GM12878 (cell line): ENCODE measurements at regions not wholly inside any gene's neighbourhood (a gene's known extent, or its start where the extent isn't known, plus 50 kb on each side); places are given as distances from the start of the nearest gene placed in this dataset.

Experiments
- ATAC-seq: fragments of 200-7000 bp; cut with Tn5 transposase; 3 replicates; pipeline ENCODE4 v1.9.1; 2020; ENCODE audit warnings: mild to moderate bottlenecking, moderate library complexity
- BruUV-seq: library from RNA; stranded (reverse); fragments of 400-500 nt; replicated peaks from 2 replicates; lab custom pipeline; 2021; lab: Mats Ljungman, UMichigan
- CTCF ChIA-PET: fragments of 300-600 bp; sonication (Branson Sonifier 250); formaldehyde crosslinking; extraction: SDS; loops from one replicate; lab custom pipeline; 2021; ENCODE audit warnings: inconsistent platforms; lab: Yijun Ruan, JAX
- POLR2A ChIA-PET: fragments of 350-600 bp; formaldehyde crosslinking; extraction: SDS; loops from one replicate; lab custom pipeline; 2021; ENCODE audit warnings: inconsistent platforms; lab: Charles Lee
- RAD21 ChIA-PET: fragments of 300-600 bp; sonication (Branson Sonifier 250); formaldehyde crosslinking; loops from one replicate; lab custom pipeline; 2023; ENCODE audit warnings: antibody characterized with exemption; ENCODE audit not compliant: unreplicated experiment; lab: Charles Lee
- SMC1A ChIA-PET: fragments of 300-600 bp; sonication (Branson Sonifier 250); formaldehyde crosslinking; loops from one replicate; lab custom pipeline; 2023; ENCODE audit not compliant: unreplicated experiment, uncharacterized antibody; lab: Charles Lee
- DNase-seq: peaks from one replicate; pipeline ENCODE4 v3.0.0-alpha.2; 2011; ENCODE audit warnings: low read depth, low spot score
- FAIRE-seq: peaks from 3 replicates; lab custom pipeline; 2011; peaks lifted over from hg19 to GRCh38; lab: Jason Lieb, UNC
- H2AFZ ChIP-seq: 2 replicates; pipeline ENCODE4 v1.6.0; 2011; ENCODE audit warnings: low read depth, low read length, control low read depth; ENCODE audit not compliant: control insufficient read depth
- H3K27ac ChIP-seq: 2 replicates; pipeline ENCODE4 v1.5.1; 2011; ENCODE audit warnings: control low read depth; ENCODE audit not compliant: control insufficient read depth, insufficient read depth
- H3K27me3 ChIP-seq, 2 experiments: replicated peaks in 1 of 2; 2 replicates each; pipeline versions ENCODE4 v1.6.0 to v1.6.1; 2011; ENCODE audit warnings: low read length in 1 of 2; ENCODE audit not compliant: control insufficient read depth in 2 of 2, insufficient read depth in 2 of 2
- H3K36me3 ChIP-seq, 2 experiments: 2 replicates each; pipeline ENCODE4 v1.5.1; 2011; ENCODE audit warnings: low read length in 1 of 2; ENCODE audit not compliant: control insufficient read depth in 2 of 2, insufficient read depth in 2 of 2
- H3K4me1 ChIP-seq: 2 replicates; pipeline ENCODE4 v1.6.1; 2011; ENCODE audit warnings: mild to moderate bottlenecking, low read length, moderate library complexity, mixed read lengths; ENCODE audit not compliant: control insufficient read depth, insufficient read depth
- H3K4me2 ChIP-seq: 2 replicates; pipeline ENCODE4 v1.6.0; 2011; ENCODE audit warnings: control low read depth; ENCODE audit not compliant: control insufficient read depth, insufficient read depth
- H3K4me3 ChIP-seq: fragments of 200-600 bp; sonication (generic); 2 replicates; pipeline ENCODE4 v1.5.1; 2016
- H3K79me2 ChIP-seq: 2 replicates; pipeline ENCODE4 v1.6.0; 2011; ENCODE audit warnings: low read length; ENCODE audit not compliant: control insufficient read depth, insufficient read depth
- H3K9ac ChIP-seq: 2 replicates; pipeline ENCODE4 v1.8.0; 2011; ENCODE audit warnings: low read length, control low read depth, mixed read lengths; ENCODE audit not compliant: control insufficient read depth, insufficient read depth
- H3K9me3 ChIP-seq: replicated peaks from 3 replicates; pipeline ENCODE4 v1.5.1; 2011; ENCODE audit warnings: mild to moderate bottlenecking, low read length; ENCODE audit not compliant: control insufficient read depth, insufficient read depth
- H4K20me1 ChIP-seq: 2 replicates; pipeline ENCODE4 v1.6.0; 2011; ENCODE audit not compliant: control insufficient read depth, insufficient read depth
- ATF7 ChIP-seq: fragments of 450-650 bp; IDR thresholded peaks from 2 replicates; pipeline ENCODE4 v1.6.1; 2016; ENCODE audit warnings: low read depth, mild to moderate bottlenecking
- CREB1 ChIP-seq: IDR thresholded peaks from 2 replicates; pipeline ENCODE4 v1.6.1; 2012; ENCODE audit warnings: low read depth, mild to moderate bottlenecking, inconsistent platforms
- ETV6 ChIP-seq, 2 experiments: fragments of 450-650 bp in 1 of 2; IDR thresholded peaks in 1 of 2; conservative IDR thresholded peaks in 1 of 2; 2 replicates each; pipeline ENCODE4 v1.6.1; 2014; ENCODE audit warnings: antibody characterized with exemption in 1 of 2, borderline replicate concordance in 1 of 2, low read depth in 1 of 2, mild to moderate bottlenecking in 1 of 2, moderate library complexity in 1 of 2
- FOXK2 ChIP-seq: fragments of 450-650 bp; IDR thresholded peaks from 2 replicates; pipeline ENCODE4 v1.6.1; 2017; ENCODE audit warnings: mild to moderate bottlenecking, moderate library complexity
- KAT2A ChIP-seq: conservative IDR thresholded peaks from 2 replicates; pipeline ENCODE4 v1.6.1; 2011; ENCODE audit warnings: low read depth, low read length; ENCODE audit not compliant: control insufficient read depth
- POLR2AphosphoS5 ChIP-seq: IDR thresholded peaks from 2 replicates; pipeline ENCODE4 v1.6.1; 2011; ENCODE audit warnings: mild to moderate bottlenecking, low read length, inconsistent platforms
- RB1 ChIP-seq: fragments of 450-650 bp; formaldehyde crosslinking; IDR thresholded peaks from 2 replicates; pipeline ENCODE4 v1.6.1; 2017; ENCODE audit warnings: mild to moderate bottlenecking, borderline replicate concordance
- RUNX3 ChIP-seq: IDR thresholded peaks from 2 replicates; pipeline ENCODE4 v1.6.1; 2012; ENCODE audit warnings: low read length, inconsistent platforms
- SMAD5 ChIP-seq: IDR thresholded peaks from 2 replicates; pipeline ENCODE4 v1.6.1; 2016; ENCODE audit warnings: antibody characterized with exemption, low read depth
- SUPT20H ChIP-seq: IDR thresholded peaks from 2 replicates; pipeline ENCODE4 v1.6.1; 2011; ENCODE audit warnings: low read depth, mild to moderate bottlenecking, low read length, moderate library complexity, borderline replicate concordance; ENCODE audit not compliant: control insufficient read depth
- SUZ12 ChIP-seq: fragments of 200-600 bp; sonication (generic); IDR thresholded peaks from one replicate; pipeline ENCODE4 v1.6.1; 2018; ENCODE audit warnings: antibody characterized with exemption, mild to moderate bottlenecking; ENCODE audit not compliant: unreplicated experiment
- ZNF217 ChIP-seq: fragments of 450-650 bp; IDR thresholded peaks from 2 replicates; pipeline ENCODE4 v1.6.1; 2017; ENCODE audit warnings: antibody characterized with exemption, mild to moderate bottlenecking
- ZNF274 ChIP-seq: IDR thresholded peaks from one replicate; pipeline ENCODE4 v1.8.0; 2011; ENCODE audit not compliant: insufficient read length, insufficient read depth
- in situ Hi-C: fragments of 300-500 bp; cut with MboI; formaldehyde crosslinking; loops from 9 replicates; pipeline ENCODE4 v1.14.3; 2018; ENCODE audit warnings: mixed read lengths
- intact Hi-C: fragments of 100-400 bp; cut with micrococcal nuclease; formaldehyde crosslinking; loops from one replicate; pipeline ENCODE4 v1.14.2; 2022; ENCODE audit not compliant: unreplicated experiment
- TF ChIP-seq, protein P1 (sequence below): IDR thresholded peaks from 2 replicates; pipeline ENCODE4 v1.6.1; 2012; ENCODE audit warnings: low read depth, low read length, improper control_type of control experiment
- TF ChIP-seq, protein P2 (sequence below): fragments of 450-650 bp; IDR thresholded peaks from 2 replicates; pipeline ENCODE4 v1.6.1; 2014; ENCODE audit warnings: mild to moderate bottlenecking
- TF ChIP-seq, protein P3 (sequence below): IDR thresholded peaks from 2 replicates; pipeline ENCODE4 v1.6.1; 2011; ENCODE audit warnings: low read depth, low read length, improper control_type of control experiment, borderline replicate concordance
- TF ChIP-seq, protein P4 (sequence below): fragments of 450-650 bp; IDR thresholded peaks from 2 replicates; pipeline ENCODE4 v1.6.1; 2018; ENCODE audit warnings: borderline replicate concordance, mild to moderate bottlenecking; ENCODE audit not compliant: partially characterized antibody

DNA sequence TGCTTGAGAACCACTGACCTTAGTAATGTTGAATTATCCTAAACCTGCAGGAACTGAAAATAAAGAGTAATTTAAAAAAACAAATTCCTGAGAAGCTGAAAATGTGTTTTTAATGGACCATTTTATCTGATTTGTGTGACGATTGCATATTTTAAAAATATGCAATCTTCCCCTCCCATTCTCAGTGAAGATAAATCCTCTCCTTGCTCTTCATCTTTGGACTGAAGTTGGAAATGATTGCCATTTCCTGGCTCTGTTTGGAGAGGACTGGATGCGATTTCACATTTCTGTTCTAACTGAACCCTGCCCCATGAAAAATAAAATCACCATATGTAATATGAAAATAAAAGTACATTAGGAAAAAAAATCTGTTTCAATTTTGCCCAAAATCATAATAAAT lies 216.3 kb downstream of the SLC6A15 start (continued):
- TF ChIP-seq SMAD5 (no peak), ZNF274 (no peak), POLR2AphosphoS5 (no peak)
- TF ChIP-seq, protein P1, sequence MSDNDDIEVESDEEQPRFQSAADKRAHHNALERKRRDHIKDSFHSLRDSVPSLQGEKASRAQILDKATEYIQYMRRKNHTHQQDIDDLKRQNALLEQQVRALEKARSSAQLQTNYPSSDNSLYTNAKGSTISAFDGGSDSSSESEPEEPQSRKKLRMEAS: no peak

DNA sequence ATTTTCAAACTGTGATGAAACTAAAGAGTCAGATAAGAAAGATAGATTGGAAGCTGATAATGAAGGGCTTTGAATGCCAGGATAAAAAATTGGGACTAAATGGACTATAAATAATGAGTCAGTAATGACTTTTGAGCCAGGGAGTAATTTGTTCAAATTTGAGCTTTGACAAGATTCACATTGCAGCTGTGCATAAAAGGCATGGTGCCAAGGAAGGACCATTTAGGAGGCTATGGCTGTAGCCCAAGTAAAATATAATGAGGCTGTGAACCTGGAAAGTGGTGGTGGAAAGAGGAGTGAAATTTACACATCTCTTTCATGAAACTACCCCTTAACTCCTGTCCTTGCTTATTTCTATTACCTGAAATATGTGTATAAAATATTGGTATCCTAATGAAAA lies 218.5 kb downstream of the SLC6A15 start:
- in situ Hi-C loops: no loop called here
- no TSS peak for BruUV-seq
- no peak overlapping the region for H3K4me2 ChIP-seq
- ChIA-PET RAD21 (no interaction called here), POLR2A (no interaction called here), SMC1A (no interaction called here), CTCF (no interaction called here)
- H4K20me1 ChIP-seq: no peaks in the 10 kb centered on the region
- H3K9ac ChIP-seq: no peak overlapping the region
- no peaks in the 10 kb centered on the region for H3K36me3 ChIP-seq
- no peak for TF ChIP-seq FOXK2
- no peak for TF ChIP-seq SUPT20H
- TF ChIP-seq RUNX3: no peak
- TF ChIP-seq KAT2A: no peak
- no peak for TF ChIP-seq CREB1
- TF ChIP-seq, protein P2, sequence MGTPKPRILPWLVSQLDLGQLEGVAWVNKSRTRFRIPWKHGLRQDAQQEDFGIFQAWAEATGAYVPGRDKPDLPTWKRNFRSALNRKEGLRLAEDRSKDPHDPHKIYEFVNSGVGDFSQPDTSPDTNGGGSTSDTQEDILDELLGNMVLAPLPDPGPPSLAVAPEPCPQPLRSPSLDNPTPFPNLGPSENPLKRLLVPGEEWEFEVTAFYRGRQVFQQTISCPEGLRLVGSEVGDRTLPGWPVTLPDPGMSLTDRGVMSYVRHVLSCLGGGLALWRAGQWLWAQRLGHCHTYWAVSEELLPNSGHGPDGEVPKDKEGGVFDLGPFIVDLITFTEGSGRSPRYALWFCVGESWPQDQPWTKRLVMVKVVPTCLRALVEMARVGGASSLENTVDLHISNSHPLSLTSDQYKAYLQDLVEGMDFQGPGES: no peak
- TF ChIP-seq, protein P3, sequence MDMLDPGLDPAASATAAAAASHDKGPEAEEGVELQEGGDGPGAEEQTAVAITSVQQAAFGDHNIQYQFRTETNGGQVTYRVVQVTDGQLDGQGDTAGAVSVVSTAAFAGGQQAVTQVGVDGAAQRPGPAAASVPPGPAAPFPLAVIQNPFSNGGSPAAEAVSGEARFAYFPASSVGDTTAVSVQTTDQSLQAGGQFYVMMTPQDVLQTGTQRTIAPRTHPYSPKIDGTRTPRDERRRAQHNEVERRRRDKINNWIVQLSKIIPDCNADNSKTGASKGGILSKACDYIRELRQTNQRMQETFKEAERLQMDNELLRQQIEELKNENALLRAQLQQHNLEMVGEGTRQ: no peak
- no peak for TF ChIP-seq ATF7
- TF ChIP-seq, protein P4, sequence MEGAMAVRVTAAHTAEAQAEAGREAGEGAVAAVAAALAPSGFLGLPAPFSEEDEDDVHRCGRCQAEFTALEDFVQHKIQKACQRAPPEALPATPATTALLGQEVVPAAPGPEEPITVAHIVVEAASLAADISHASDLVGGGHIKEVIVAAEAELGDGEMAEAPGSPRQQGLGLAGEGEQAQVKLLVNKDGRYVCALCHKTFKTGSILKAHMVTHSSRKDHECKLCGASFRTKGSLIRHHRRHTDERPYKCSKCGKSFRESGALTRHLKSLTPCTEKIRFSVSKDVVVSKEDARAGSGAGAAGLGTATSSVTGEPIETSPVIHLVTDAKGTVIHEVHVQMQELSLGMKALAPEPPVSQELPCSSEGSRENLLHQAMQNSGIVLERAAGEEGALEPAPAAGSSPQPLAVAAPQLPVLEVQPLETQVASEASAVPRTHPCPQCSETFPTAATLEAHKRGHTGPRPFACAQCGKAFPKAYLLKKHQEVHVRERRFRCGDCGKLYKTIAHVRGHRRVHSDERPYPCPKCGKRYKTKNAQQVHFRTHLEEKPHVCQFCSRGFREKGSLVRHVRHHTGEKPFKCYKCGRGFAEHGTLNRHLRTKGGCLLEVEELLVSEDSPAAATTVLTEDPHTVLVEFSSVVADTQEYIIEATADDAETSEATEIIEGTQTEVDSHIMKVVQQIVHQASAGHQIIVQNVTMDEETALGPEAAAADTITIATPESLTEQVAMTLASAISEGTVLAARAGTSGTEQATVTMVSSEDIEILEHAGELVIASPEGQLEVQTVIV: no peak
- no peak for TF ChIP-seq ZNF217
- no peak for TF ChIP-seq SUZ12
- no peak for TF ChIP-seq RB1
- no peak for TF ChIP-seq ETV6 (conservative IDR thresholded peaks at IDR 0.05 in 1 of 2, IDR thresholded peaks at IDR 0.05 in 1 of 2; ENCODE audit: borderline replicate concordance in 1 of 2, low read depth in 1 of 2)
- no peaks in the 10 kb centered on the region for H3K27me3 ChIP-seq
- H3K9me3 ChIP-seq: no peaks in the 10 kb centered on the region
- H3K4me3 ChIP-seq: no peak overlapping the region
- no peaks in the 10 kb centered on the region for H3K4me1 ChIP-seq
- H3K79me2 ChIP-seq: no peaks in the 10 kb centered on the region
- DNase-seq (no peak), FAIRE-seq (no peak), ATAC-seq (no peak)
- H3K27ac ChIP-seq: no peak overlapping the region
- intact Hi-C loops: no loop called here
- H2AFZ ChIP-seq: no peak overlapping the region
